LNCAP (cell line): ENCODE measurements at regions not wholly inside any gene's neighbourhood (a gene's known extent, or its start where the extent isn't known, plus 50 kb on each side); places are given as distances from the start of the nearest gene placed in this dataset.

ENCODE experiments used
- CTCF ChIP-seq: fragments of 450-650 bp; IDR thresholded peaks from 2 replicates; pipeline ENCODE4 v1.5.1; 2017; ENCODE audit warnings: mild to moderate bottlenecking

- TF ChIP-seq CTCF: no peak
Measured at GRCh38 chr4:140246216-140246615, 92.2 kb upstream of the MAML3 start.

GRCh38 chr4:140244328-140244727, 90.3 kb upstream of the MAML3 start:
- no peak for TF ChIP-seq CTCF

- TF ChIP-seq CTCF: no peak
Measured at GRCh38 chr4:140243278-140243753, 89.3 kb upstream of the MAML3 start.

GRCh38 chr4:140242357-140243277, 88.6 kb upstream of the MAML3 start:
- TF ChIP-seq CTCF: no peak

GRCh38 chr4:140240237-140240636, 86.3 kb upstream of the MAML3 start:
- no peak for TF ChIP-seq CTCF

- no peak for TF ChIP-seq CTCF
Measured at GRCh38 chr4:140239311-140239710, 85.3 kb upstream of the MAML3 start.

- TF ChIP-seq CTCF: no peak
Measured at GRCh38 chr4:140238351-140239056, 84.5 kb upstream of the MAML3 start.
